ENCODE measurements at regions not wholly inside any gene's neighbourhood (a gene's known extent, or its start where the extent isn't known, plus 50 kb on each side); places are given as distances from the start of the nearest gene placed in this dataset.

DNA sequence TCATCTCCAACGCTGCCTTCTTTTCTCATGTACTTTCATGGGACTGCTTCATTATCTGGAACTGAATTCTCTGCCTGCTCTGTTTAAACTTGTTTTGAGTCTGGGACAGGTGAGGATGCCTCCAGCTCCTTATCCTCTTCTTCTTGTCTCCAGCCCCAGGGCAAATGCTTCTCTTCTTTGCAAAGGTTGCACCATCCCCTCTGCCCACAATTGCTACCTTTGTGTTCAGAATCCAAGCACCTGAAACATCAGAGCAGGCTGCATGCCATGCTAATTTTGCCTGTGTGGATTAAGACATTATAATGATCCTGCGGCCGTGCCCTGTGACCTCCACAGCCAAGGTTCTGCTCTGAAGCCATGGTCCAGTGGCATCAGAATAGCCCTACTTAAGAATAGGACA lies 309.5 kb downstream of the EPHA4 start:
- no peaks in the 10 kb centered on the region for H3K36me3 ChIP-seq (ENCODE audit: insufficient read depth, low read length)
- H3K27me3 ChIP-seq (ENCODE audit: insufficient read depth, low read length), result no peaks in the 10 kb centered on the region
- H3K9me2 ChIP-seq (ENCODE audit: low read depth, low read length), result no peaks in the 10 kb centered on the region
- H3K79me2 ChIP-seq (ENCODE audit: insufficient read depth, low read length), result no peaks in the 10 kb centered on the region
- no peak for TF ChIP-seq EZH2 (IDR thresholded peaks at IDR 0.05; ENCODE audit: borderline replicate concordance, low read length)
- TF ChIP-seq, protein P1, sequence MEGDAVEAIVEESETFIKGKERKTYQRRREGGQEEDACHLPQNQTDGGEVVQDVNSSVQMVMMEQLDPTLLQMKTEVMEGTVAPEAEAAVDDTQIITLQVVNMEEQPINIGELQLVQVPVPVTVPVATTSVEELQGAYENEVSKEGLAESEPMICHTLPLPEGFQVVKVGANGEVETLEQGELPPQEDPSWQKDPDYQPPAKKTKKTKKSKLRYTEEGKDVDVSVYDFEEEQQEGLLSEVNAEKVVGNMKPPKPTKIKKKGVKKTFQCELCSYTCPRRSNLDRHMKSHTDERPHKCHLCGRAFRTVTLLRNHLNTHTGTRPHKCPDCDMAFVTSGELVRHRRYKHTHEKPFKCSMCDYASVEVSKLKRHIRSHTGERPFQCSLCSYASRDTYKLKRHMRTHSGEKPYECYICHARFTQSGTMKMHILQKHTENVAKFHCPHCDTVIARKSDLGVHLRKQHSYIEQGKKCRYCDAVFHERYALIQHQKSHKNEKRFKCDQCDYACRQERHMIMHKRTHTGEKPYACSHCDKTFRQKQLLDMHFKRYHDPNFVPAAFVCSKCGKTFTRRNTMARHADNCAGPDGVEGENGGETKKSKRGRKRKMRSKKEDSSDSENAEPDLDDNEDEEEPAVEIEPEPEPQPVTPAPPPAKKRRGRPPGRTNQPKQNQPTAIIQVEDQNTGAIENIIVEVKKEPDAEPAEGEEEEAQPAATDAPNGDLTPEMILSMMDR (IDR thresholded peaks at IDR 0.05; ENCODE audit: low read length), result no peak
- no peaks in the 10 kb centered on the region for H4K20me1 ChIP-seq (ENCODE audit: insufficient read depth, low read length)
- no peaks in the 10 kb centered on the region for H3K9me3 ChIP-seq (ENCODE audit: low read length)
- H3K4me3 ChIP-seq (ENCODE audit: low read depth, low read length, poor library complexity, severe bottlenecking), result no peak overlapping the region
- no peak overlapping the region for H3K4me2 ChIP-seq (ENCODE audit: low read length)
- H2AFZ ChIP-seq (ENCODE audit: low read length), result no peak overlapping the region
- H3K4me1 ChIP-seq (ENCODE audit: insufficient read depth, low read length, severe bottlenecking), result no peaks in the 10 kb centered on the region
- no peak overlapping the region for H3K9ac ChIP-seq (ENCODE audit: low read length)
- no peak overlapping the region for H3K27ac ChIP-seq (ENCODE audit: low read depth, low read length, poor library complexity, severe bottlenecking)
- H3F3A ChIP-seq (ENCODE audit: insufficient read depth, low read length), result no peaks in the 10 kb centered on the region

DNA sequence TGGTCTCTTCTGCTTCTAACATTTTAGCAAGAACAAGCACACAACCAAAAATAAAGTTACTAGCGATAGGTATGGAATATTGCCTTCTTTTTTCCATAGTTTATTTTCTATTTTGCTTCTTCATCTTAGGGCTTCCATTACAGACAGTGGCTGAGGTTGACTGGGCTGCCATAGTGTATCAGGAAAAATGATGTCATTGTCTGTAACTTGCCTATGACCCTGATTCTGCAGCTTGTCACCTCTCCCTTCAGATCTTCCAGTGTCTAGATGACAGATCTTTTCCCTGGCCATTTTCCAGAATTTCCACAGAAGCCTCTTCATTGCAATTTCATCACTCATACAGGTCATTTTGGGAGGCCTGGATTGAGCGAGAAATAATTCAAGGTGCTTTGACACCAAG lies 308.5 kb downstream of the EPHA4 start:
- Histone ChIP-seq H3K4me1 (ENCODE audit: insufficient read depth, low read length, severe bottlenecking) (no peaks in the 10 kb centered on the region), H2AFZ (ENCODE audit: low read length) (no peak overlapping the region), H3K4me2 (ENCODE audit: low read length) (no peak overlapping the region), H3K27ac (ENCODE audit: low read depth, low read length, poor library complexity, severe bottlenecking) (no peak overlapping the region), H3K9ac (ENCODE audit: low read length) (no peak overlapping the region), H3K9me2 (ENCODE audit: low read depth, low read length) (no peaks in the 10 kb centered on the region), H3K9me3 (ENCODE audit: low read length) (no peaks in the 10 kb centered on the region), H4K20me1 (ENCODE audit: insufficient read depth, low read length) (no peaks in the 10 kb centered on the region), H3K79me2 (ENCODE audit: insufficient read depth, low read length) (no peaks in the 10 kb centered on the region), H3K27me3 (ENCODE audit: insufficient read depth, low read length) (no peaks in the 10 kb centered on the region), H3K4me3 (ENCODE audit: low read depth, low read length, poor library complexity, severe bottlenecking) (no peak overlapping the region), H3F3A (ENCODE audit: insufficient read depth, low read length) (no peaks in the 10 kb centered on the region), H3K36me3 (ENCODE audit: insufficient read depth, low read length) (no peaks in the 10 kb centered on the region)
- TF ChIP-seq EZH2 (IDR thresholded peaks at IDR 0.05; ENCODE audit: borderline replicate concordance, low read length), result no peak
- TF ChIP-seq, protein P1 (IDR thresholded peaks at IDR 0.05; ENCODE audit: low read length), result no peak

DNA sequence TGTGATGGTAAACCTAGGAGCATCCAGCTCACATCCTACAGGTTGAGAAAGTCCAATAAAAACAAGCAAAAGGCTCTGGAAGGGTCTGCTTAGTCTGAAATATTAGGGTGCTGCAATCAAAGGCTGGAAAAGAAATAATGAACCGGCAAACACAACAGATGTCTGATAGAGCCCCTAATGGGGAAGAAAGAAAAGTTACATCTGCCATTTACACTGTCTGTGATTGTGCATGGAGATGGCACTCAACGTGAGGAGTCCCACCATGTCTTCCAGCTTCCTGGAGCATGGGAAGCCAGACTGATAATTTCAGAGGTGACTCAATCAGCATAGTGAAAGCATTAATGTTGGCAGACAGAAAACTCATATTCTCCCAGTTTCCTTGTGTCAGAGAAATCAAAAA lies 307.8 kb downstream of the EPHA4 start:
- H2AFZ ChIP-seq (ENCODE audit: low read length), result no peak overlapping the region
- H3K9ac ChIP-seq (ENCODE audit: low read length), result no peak overlapping the region
- TF ChIP-seq EZH2 (IDR thresholded peaks at IDR 0.05; ENCODE audit: borderline replicate concordance, low read length), result no peak
- TF ChIP-seq, protein P1 (IDR thresholded peaks at IDR 0.05; ENCODE audit: low read length), result no peak
- no peak overlapping the region for H3K4me2 ChIP-seq (ENCODE audit: low read length)
- H3K9me3 ChIP-seq (ENCODE audit: low read length), result no peaks in the 10 kb centered on the region
- no peaks in the 10 kb centered on the region for H3F3A ChIP-seq (ENCODE audit: insufficient read depth, low read length)
- H3K27me3 ChIP-seq (ENCODE audit: insufficient read depth, low read length), result no peaks in the 10 kb centered on the region
- H3K4me1 ChIP-seq (ENCODE audit: insufficient read depth, low read length, severe bottlenecking), result no peaks in the 10 kb centered on the region
- H3K36me3 ChIP-seq (ENCODE audit: insufficient read depth, low read length), result no peaks in the 10 kb centered on the region
- no peaks in the 10 kb centered on the region for H3K79me2 ChIP-seq (ENCODE audit: insufficient read depth, low read length)
- H3K27ac ChIP-seq (ENCODE audit: low read depth, low read length, poor library complexity, severe bottlenecking), result no peak overlapping the region
- no peaks in the 10 kb centered on the region for H3K9me2 ChIP-seq (ENCODE audit: low read depth, low read length)
- H4K20me1 ChIP-seq (ENCODE audit: insufficient read depth, low read length), result no peaks in the 10 kb centered on the region
- no peak overlapping the region for H3K4me3 ChIP-seq (ENCODE audit: low read depth, low read length, poor library complexity, severe bottlenecking)

Data from OCI-LY1 (cell line).